ENCODE measurements at regions not wholly inside any gene's neighbourhood (a gene's known extent, or its start where the extent isn't known, plus 50 kb on each side); places are given as distances from the start of the nearest gene placed in this dataset.
"Not testable (repeated sequence)": the region's sequence is repeated elsewhere in the genome, so short reads cannot be mapped to it uniquely, and the experiment has no call there.

GRCh38 chr2:111437288-111437990 is 316.7 kb downstream of the BCL2L11 start:
- CTCF ChIA-PET; H3K9me3 ChIP-seq (ENCODE audit: control insufficient read depth in 1 of 2, insufficient read depth in 1 of 2, low read depth in 1 of 2, low read length in 2 of 2); H2AFZ ChIP-seq (ENCODE audit: low read depth, low read length, poor library complexity, severe bottlenecking); H3K36me3 ChIP-seq (ENCODE audit: control insufficient read depth in 1 of 2, insufficient read depth in 2 of 2, low read length in 2 of 2); H3K9me2 ChIP-seq (ENCODE audit: insufficient read depth); H3K4me1 ChIP-seq (ENCODE audit: control insufficient read depth in 1 of 2, insufficient read depth in 2 of 2, low read length in 2 of 2); H3K4me3 ChIP-seq (replicated peaks in 1 of 2; ENCODE audit: low read depth in 1 of 2, low read length in 2 of 2); H3K4me2 ChIP-seq (ENCODE audit: low read length); ATAC-seq; RAD21 ChIA-PET (ENCODE audit: low non-redundant PET in 1 of 2, low total read pairs in 2 of 2, uncharacterized antibody in 2 of 2, unreplicated experiment in 2 of 2); BruUV-seq (replicated peaks); H4K20me1 ChIP-seq (ENCODE audit: insufficient read depth); intact Hi-C loops (cut with micrococcal nuclease); H3K27me3 ChIP-seq (ENCODE audit: insufficient read depth, low read length); POLR2A ChIA-PET; DNase-seq (ENCODE audit: low read depth, low spot score); H3K9ac ChIP-seq (ENCODE audit: low read length); H3K27ac ChIP-seq (ENCODE audit: low read depth, low read length): not testable (repeated sequence)
- peaks cover 10% of the 10 kb centered on the region for H3K79me2 ChIP-seq (ENCODE audit: insufficient read depth, low read length)

- H3K27me3 ChIP-seq (ENCODE audit: insufficient read depth, low read length); H4K20me1 ChIP-seq (ENCODE audit: insufficient read depth); POLR2A ChIA-PET; ATAC-seq; DNase-seq (ENCODE audit: low read depth, low spot score); BruUV-seq (replicated peaks); H3K9me2 ChIP-seq (ENCODE audit: insufficient read depth); H3K4me3 ChIP-seq (replicated peaks in 1 of 2; ENCODE audit: low read depth in 1 of 2, low read length in 2 of 2); H3K27ac ChIP-seq (ENCODE audit: low read depth, low read length); intact Hi-C loops (cut with micrococcal nuclease); H3K4me2 ChIP-seq (ENCODE audit: low read length); H3K4me1 ChIP-seq (ENCODE audit: control insufficient read depth in 1 of 2, insufficient read depth in 2 of 2, low read length in 2 of 2); RAD21 ChIA-PET (ENCODE audit: low non-redundant PET in 1 of 2, low total read pairs in 2 of 2, uncharacterized antibody in 2 of 2, unreplicated experiment in 2 of 2); H3K36me3 ChIP-seq (ENCODE audit: control insufficient read depth in 1 of 2, insufficient read depth in 2 of 2, low read length in 2 of 2); H3K9me3 ChIP-seq (ENCODE audit: control insufficient read depth in 1 of 2, insufficient read depth in 1 of 2, low read depth in 1 of 2, low read length in 2 of 2); H2AFZ ChIP-seq (ENCODE audit: low read depth, low read length, poor library complexity, severe bottlenecking); H3K79me2 ChIP-seq (ENCODE audit: insufficient read depth, low read length); CTCF ChIA-PET; H3K9ac ChIP-seq (ENCODE audit: low read length): not testable (repeated sequence)
These were observed 317.4 kb downstream of the BCL2L11 start for GRCh38 chr2:111438161-111438560.

- H3K9ac ChIP-seq (ENCODE audit: low read length); intact Hi-C loops (cut with micrococcal nuclease); H3K27ac ChIP-seq (ENCODE audit: low read depth, low read length); H3K36me3 ChIP-seq (ENCODE audit: control insufficient read depth in 1 of 2, insufficient read depth in 2 of 2, low read length in 2 of 2); H3K79me2 ChIP-seq (ENCODE audit: insufficient read depth, low read length); ATAC-seq; H3K9me3 ChIP-seq (ENCODE audit: control insufficient read depth in 1 of 2, insufficient read depth in 1 of 2, low read depth in 1 of 2, low read length in 2 of 2); H2AFZ ChIP-seq (ENCODE audit: low read depth, low read length, poor library complexity, severe bottlenecking); POLR2A ChIA-PET; H3K4me1 ChIP-seq (ENCODE audit: control insufficient read depth in 1 of 2, insufficient read depth in 2 of 2, low read length in 2 of 2); H3K4me2 ChIP-seq (ENCODE audit: low read length); H3K9me2 ChIP-seq (ENCODE audit: insufficient read depth); RAD21 ChIA-PET (ENCODE audit: low non-redundant PET in 1 of 2, low total read pairs in 2 of 2, uncharacterized antibody in 2 of 2, unreplicated experiment in 2 of 2); CTCF ChIA-PET; DNase-seq (ENCODE audit: low read depth, low spot score); H3K4me3 ChIP-seq (replicated peaks in 1 of 2; ENCODE audit: low read depth in 1 of 2, low read length in 2 of 2); BruUV-seq (replicated peaks); H4K20me1 ChIP-seq (ENCODE audit: insufficient read depth); H3K27me3 ChIP-seq (ENCODE audit: insufficient read depth, low read length): not testable (repeated sequence)
These were observed 318.5 kb downstream of the BCL2L11 start for GRCh38 chr2:111439237-111439636.

GRCh38 chr2:111441614-111442013 is 320.9 kb downstream of the BCL2L11 start:
- RAD21 ChIA-PET (ENCODE audit: low non-redundant PET in 1 of 2, low total read pairs in 2 of 2, uncharacterized antibody in 2 of 2, unreplicated experiment in 2 of 2); H3K9ac ChIP-seq (ENCODE audit: low read length); H3K27ac ChIP-seq (ENCODE audit: low read depth, low read length); H3K27me3 ChIP-seq (ENCODE audit: insufficient read depth, low read length); H3K79me2 ChIP-seq (ENCODE audit: insufficient read depth, low read length); CTCF ChIA-PET; H3K4me1 ChIP-seq (ENCODE audit: control insufficient read depth in 1 of 2, insufficient read depth in 2 of 2, low read length in 2 of 2); intact Hi-C loops (cut with micrococcal nuclease); H2AFZ ChIP-seq (ENCODE audit: low read depth, low read length, poor library complexity, severe bottlenecking); H3K36me3 ChIP-seq (ENCODE audit: control insufficient read depth in 1 of 2, insufficient read depth in 2 of 2, low read length in 2 of 2); H3K9me2 ChIP-seq (ENCODE audit: insufficient read depth); POLR2A ChIA-PET; DNase-seq (ENCODE audit: low read depth, low spot score); BruUV-seq (replicated peaks); H3K4me2 ChIP-seq (ENCODE audit: low read length); H4K20me1 ChIP-seq (ENCODE audit: insufficient read depth); H3K4me3 ChIP-seq (replicated peaks in 1 of 2; ENCODE audit: low read depth in 1 of 2, low read length in 2 of 2); H3K9me3 ChIP-seq (ENCODE audit: control insufficient read depth in 1 of 2, insufficient read depth in 1 of 2, low read depth in 1 of 2, low read length in 2 of 2); ATAC-seq: not testable (repeated sequence)

Measured in HCT116 (cell line).